ENCODE measurements at regions not wholly inside any gene's neighbourhood (a gene's known extent, or its start where the extent isn't known, plus 50 kb on each side); places are given as distances from the start of the nearest gene placed in this dataset.

- Histone ChIP-seq H3K27ac (no peak overlapping the region), H4K20me1 (no peaks in the 10 kb centered on the region), H3K4me2 (no peak overlapping the region), H3K27me3 (no peaks in the 10 kb centered on the region), H3K9me3 (no peaks in the 10 kb centered on the region), H3K4me1 (no peaks in the 10 kb centered on the region), H3K4me3 (no peak overlapping the region), H3K36me3 (no peaks in the 10 kb centered on the region), H3K9ac (no peak overlapping the region)
- TF ChIP-seq Cebpa-rat (IDR thresholded peaks at IDR 0.05) = no peak
These were observed 351.6 kb upstream of the DUSP10 start for GRCh38 chr1:222093518-222093917.

GRCh38 chr1:222090103-222090502, 348.2 kb upstream of the DUSP10 start:
- TF ChIP-seq Cebpa-rat (IDR thresholded peaks at IDR 0.05) = no peak
- no peak overlapping the region for H3K4me3 ChIP-seq
- H3K4me1 ChIP-seq = no peaks in the 10 kb centered on the region
- H3K4me2 ChIP-seq = no peak overlapping the region
- H3K27ac ChIP-seq = no peak overlapping the region
- no peaks in the 10 kb centered on the region for H4K20me1 ChIP-seq
- no peak overlapping the region for H3K9ac ChIP-seq
- no peaks in the 10 kb centered on the region for H3K36me3 ChIP-seq
- H3K9me3 ChIP-seq = no peaks in the 10 kb centered on the region
- H3K27me3 ChIP-seq = no peaks in the 10 kb centered on the region

DNA sequence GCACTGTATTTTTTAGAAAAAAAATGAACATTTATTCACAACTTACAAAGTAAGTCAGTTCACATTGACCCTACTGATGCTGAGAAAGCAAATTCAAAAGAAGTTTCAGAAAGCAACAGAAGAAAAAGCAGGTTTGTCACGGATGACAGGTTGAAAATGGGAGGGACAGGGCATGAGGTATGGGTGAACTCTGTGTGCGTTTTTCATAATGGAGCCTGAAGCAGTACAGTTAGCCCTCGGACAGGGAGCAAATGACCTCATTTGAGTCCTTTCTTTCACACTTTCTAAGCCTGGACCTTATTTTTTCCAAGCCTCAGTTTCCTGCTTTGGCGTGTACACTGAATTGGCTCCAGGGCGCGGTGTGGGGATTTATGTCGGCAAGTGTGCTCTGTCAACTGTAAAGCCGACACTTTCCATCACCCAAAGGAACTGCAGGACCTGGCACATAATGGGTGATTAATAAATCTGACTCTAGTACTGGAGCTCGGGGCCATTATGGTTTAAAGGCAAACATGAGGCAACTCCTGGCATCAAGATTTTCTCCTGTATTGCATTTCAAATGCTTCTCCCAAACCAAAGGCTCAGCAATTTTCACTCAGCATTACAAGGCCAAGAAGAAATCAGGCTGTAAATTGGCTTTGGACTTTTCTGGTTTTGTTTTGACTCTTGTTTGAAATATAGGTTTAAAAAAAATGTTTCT, 345.5 kb upstream of the DUSP10 start:
- Histone ChIP-seq H3K4me3 (no peak overlapping the region), H3K27ac (no peak overlapping the region), H4K20me1 (no peaks in the 10 kb centered on the region), H3K9me3 (no peaks in the 10 kb centered on the region), H3K36me3 (no peaks in the 10 kb centered on the region), H3K27me3 (no peaks in the 10 kb centered on the region), H3K4me2 (no peak overlapping the region), H3K4me1 (no peaks in the 10 kb centered on the region), H3K9ac (no peak overlapping the region)
- TF ChIP-seq Cebpa-rat (IDR thresholded peaks at IDR 0.05) = no peak

- Histone ChIP-seq H3K9ac (no peak overlapping the region), H3K4me3 (no peak overlapping the region), H3K36me3 (no peaks in the 10 kb centered on the region), H4K20me1 (no peaks in the 10 kb centered on the region), H3K4me2 (no peak overlapping the region), H3K4me1 (no peaks in the 10 kb centered on the region), H3K27me3 (no peaks in the 10 kb centered on the region), H3K9me3 (no peaks in the 10 kb centered on the region), H3K27ac (no peak overlapping the region)
- no peak for TF ChIP-seq Cebpa-rat (IDR thresholded peaks at IDR 0.05)
These were observed 343.1 kb upstream of the DUSP10 start for GRCh38 chr1:222084996-222085395.

DNA sequence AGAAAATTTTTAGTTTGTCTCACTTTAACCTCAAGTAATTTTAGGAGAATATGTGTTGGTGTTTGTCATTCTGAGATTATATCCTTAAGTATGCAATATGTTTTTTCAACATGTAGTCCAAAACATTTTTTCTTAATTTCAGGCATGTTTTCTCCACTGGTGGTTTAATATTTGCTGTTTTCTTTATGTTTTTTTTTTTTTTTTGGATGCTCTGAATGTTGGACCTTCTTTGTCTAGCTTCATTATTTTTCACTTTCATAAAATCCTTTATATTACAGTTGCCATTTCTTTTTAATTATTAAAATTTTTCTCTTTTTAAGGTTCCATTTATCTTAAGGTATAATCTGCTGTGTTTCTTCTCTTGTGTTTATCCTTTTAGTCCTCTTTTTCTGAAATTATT, 342.2 kb upstream of the DUSP10 start:
- Histone ChIP-seq H4K20me1 (no peaks in the 10 kb centered on the region), H3K9me3 (no peaks in the 10 kb centered on the region), H3K9ac (no peak overlapping the region), H3K4me1 (no peaks in the 10 kb centered on the region), H3K4me3 (no peak overlapping the region), H3K27me3 (no peaks in the 10 kb centered on the region), H3K4me2 (no peak overlapping the region), H3K36me3 (no peaks in the 10 kb centered on the region), H3K27ac (no peak overlapping the region)
- TF ChIP-seq Cebpa-rat (IDR thresholded peaks at IDR 0.05) = no peak

GRCh38 chr1:222081859-222082258, 340.0 kb upstream of the DUSP10 start:
- H3K9ac ChIP-seq = no peak overlapping the region
- H3K9me3 ChIP-seq = no peaks in the 10 kb centered on the region
- no peak overlapping the region for H3K4me3 ChIP-seq
- no peak overlapping the region for H3K4me2 ChIP-seq
- H3K36me3 ChIP-seq = no peaks in the 10 kb centered on the region
- no peaks in the 10 kb centered on the region for H3K27me3 ChIP-seq
- H4K20me1 ChIP-seq = no peaks in the 10 kb centered on the region
- no peaks in the 10 kb centered on the region for H3K4me1 ChIP-seq
- no peak overlapping the region for H3K27ac ChIP-seq
- TF ChIP-seq Cebpa-rat (IDR thresholded peaks at IDR 0.05) = no peak

- Histone ChIP-seq H3K9me3 (no peaks in the 10 kb centered on the region), H3K4me3 (no peak overlapping the region), H3K4me1 (no peaks in the 10 kb centered on the region), H4K20me1 (no peaks in the 10 kb centered on the region), H3K27me3 (no peaks in the 10 kb centered on the region), H3K4me2 (no peak overlapping the region), H3K27ac (no peak overlapping the region), H3K36me3 (no peaks in the 10 kb centered on the region), H3K9ac (no peak overlapping the region)
- TF ChIP-seq Cebpa-rat (IDR thresholded peaks at IDR 0.05) = no peak
These were observed 337.7 kb upstream of the DUSP10 start for GRCh38 chr1:222079566-222079965.

- H3K4me2 ChIP-seq = no peak overlapping the region
- no peak overlapping the region for H3K9ac ChIP-seq
- H3K36me3 ChIP-seq = no peaks in the 10 kb centered on the region
- H3K4me1 ChIP-seq = no peaks in the 10 kb centered on the region
- H3K9me3 ChIP-seq = no peaks in the 10 kb centered on the region
- no peak for TF ChIP-seq Cebpa-rat (IDR thresholded peaks at IDR 0.05)
- no peaks in the 10 kb centered on the region for H4K20me1 ChIP-seq
- no peaks in the 10 kb centered on the region for H3K27me3 ChIP-seq
- no peak overlapping the region for H3K4me3 ChIP-seq
- no peak overlapping the region for H3K27ac ChIP-seq
These were observed 335.3 kb upstream of the DUSP10 start for GRCh38 chr1:222077206-222077605.

GRCh38 chr1:222074317-222074716, 332.4 kb upstream of the DUSP10 start:
- no peak overlapping the region for H3K4me2 ChIP-seq
- no peak overlapping the region for H3K27ac ChIP-seq
- H3K4me3 ChIP-seq = no peak overlapping the region
- no peaks in the 10 kb centered on the region for H4K20me1 ChIP-seq
- no peaks in the 10 kb centered on the region for H3K9me3 ChIP-seq
- no peaks in the 10 kb centered on the region for H3K36me3 ChIP-seq
- no peaks in the 10 kb centered on the region for H3K4me1 ChIP-seq
- H3K9ac ChIP-seq = no peak overlapping the region
- H3K27me3 ChIP-seq = no peaks in the 10 kb centered on the region
- TF ChIP-seq Cebpa-rat (IDR thresholded peaks at IDR 0.05) = no peak

GRCh38 chr1:222073307-222073995, 331.6 kb upstream of the DUSP10 start:
- TF ChIP-seq Cebpa-rat (IDR thresholded peaks at IDR 0.05) = no peak
- Histone ChIP-seq H3K4me3 (no peak overlapping the region), H3K9ac (no peak overlapping the region), H3K27me3 (no peaks in the 10 kb centered on the region), H3K4me2 (no peak overlapping the region), H3K9me3 (no peaks in the 10 kb centered on the region), H3K27ac (no peak overlapping the region), H4K20me1 (no peaks in the 10 kb centered on the region), H3K36me3 (no peaks in the 10 kb centered on the region), H3K4me1 (no peaks in the 10 kb centered on the region)

All from BLaER1 (cell line).